ENCODE measurements at regions not wholly inside any gene's neighbourhood (a gene's known extent, or its start where the extent isn't known, plus 50 kb on each side); places are given as distances from the start of the nearest gene placed in this dataset.

GRCh38 chr17:62189377-62189776, 124.3 kb upstream of the MED13 start:
- ATAC-seq (no peak), DNase-seq (ENCODE audit: low spot score) (no peak)
- Histone ChIP-seq H3K9me2 (ENCODE audit: insufficient read depth) (no peaks in the 10 kb centered on the region), H3K36me3 (ENCODE audit: insufficient read depth) (no peaks in the 10 kb centered on the region), H3K4me3 (no peak overlapping the region), H3F3A (replicated peaks; ENCODE audit: low read depth) (no peaks in the 10 kb centered on the region), H3K4me2 (no peak overlapping the region), H3K27ac (ENCODE audit: low read depth) (no peak overlapping the region), H2AFZ (no peak overlapping the region), H4K20me1 (replicated peaks; ENCODE audit: insufficient read depth) (no peaks in the 10 kb centered on the region), H3K4me1 (ENCODE audit: insufficient read depth) (no peaks in the 10 kb centered on the region), H3K79me2 (replicated peaks; ENCODE audit: insufficient read depth) (no peaks in the 10 kb centered on the region), H3K27me3 (ENCODE audit: insufficient read depth) (no peaks in the 10 kb centered on the region)
- Mint-ChIP-seq H3K36me3 (ENCODE audit: low read depth) (no peaks in the 10 kb centered on the region), H3K27me3 (ENCODE audit: insufficient read depth, low read depth, poor library complexity) (peaks cover 6% of the 10 kb centered on the region), H3K27ac (no peak overlapping the region), H3K4me1 (peaks cover 8% of the 10 kb centered on the region; the same call in 1 of the 3 replicates), H3K4me3 (no peak overlapping the region), H3K9me3 (no peaks in the 10 kb centered on the region; the same call in 2 of the 3 replicates)
- no peak for TF ChIP-seq CREB1 (CRISPR knock-in tag; IDR thresholded peaks at IDR 0.05; ENCODE audit: low read depth)
- TF ChIP-seq NANOG (IDR thresholded peaks at IDR 0.05; ENCODE audit: borderline replicate concordance): no peak
- TF ChIP-seq STAT1 (IDR thresholded peaks at IDR 0.05; ENCODE audit: unreplicated experiment): no peak
- TF ChIP-seq ZNF331 (CRISPR knock-in tag; IDR thresholded peaks at IDR 0.05; ENCODE audit: low read depth): no peak
- no peak for TF ChIP-seq CTCF (conservative IDR thresholded peaks at IDR 0.05; ENCODE audit: low read depth in 2 of 2)
- TF ChIP-seq EZH2phosphoT487 (IDR thresholded peaks at IDR 0.05; ENCODE audit: unreplicated experiment): no peak
- no peak for TF ChIP-seq ZNF462 (CRISPR knock-in tag; IDR thresholded peaks at IDR 0.05)
- TF ChIP-seq EZH2 (IDR thresholded peaks at IDR 0.05; ENCODE audit: low read depth, unreplicated experiment): no peak
